WTC11 (cell line): ENCODE measurements at regions not wholly inside any gene's neighbourhood (a gene's known extent, or its start where the extent isn't known, plus 50 kb on each side); places are given as distances from the start of the nearest gene placed in this dataset.

Experiments
- MYBL2 ChIP-seq: sonication (generic); formaldehyde crosslinking; IDR thresholded peaks from 2 replicates; pipeline ENCODE4 v1.8.1; 2023; ENCODE audit warnings: mild to moderate bottlenecking, moderate library complexity, missing genetic modification reagents
- TCF7 ChIP-seq: sonication (generic); formaldehyde crosslinking; IDR thresholded peaks from 2 replicates; pipeline ENCODE4 v1.8.0; 2022; ENCODE audit warnings: mild to moderate bottlenecking, low read depth, missing genetic modification reagents, moderate library complexity
- ZNF121 ChIP-seq: sonication (generic); formaldehyde crosslinking; IDR thresholded peaks from 2 replicates; pipeline ENCODE4 v1.8.0; 2023; ENCODE audit warnings: missing genetic modification reagents
- ZNF423 ChIP-seq: fragments of 250-450 bp; sonication (Bioruptor Pico); IDR thresholded peaks from 2 replicates; pipeline ENCODE4 v2.1.2; 2022; ENCODE audit warnings: mild to moderate bottlenecking, moderate library complexity
- TF ChIP-seq, protein P1 (sequence below): fragments of 200-600 bp; IDR thresholded peaks from 2 replicates; pipeline ENCODE4 v1.8.0; 2022; ENCODE audit warnings: antibody characterized with exemption

- TF ChIP-seq, protein P1, sequence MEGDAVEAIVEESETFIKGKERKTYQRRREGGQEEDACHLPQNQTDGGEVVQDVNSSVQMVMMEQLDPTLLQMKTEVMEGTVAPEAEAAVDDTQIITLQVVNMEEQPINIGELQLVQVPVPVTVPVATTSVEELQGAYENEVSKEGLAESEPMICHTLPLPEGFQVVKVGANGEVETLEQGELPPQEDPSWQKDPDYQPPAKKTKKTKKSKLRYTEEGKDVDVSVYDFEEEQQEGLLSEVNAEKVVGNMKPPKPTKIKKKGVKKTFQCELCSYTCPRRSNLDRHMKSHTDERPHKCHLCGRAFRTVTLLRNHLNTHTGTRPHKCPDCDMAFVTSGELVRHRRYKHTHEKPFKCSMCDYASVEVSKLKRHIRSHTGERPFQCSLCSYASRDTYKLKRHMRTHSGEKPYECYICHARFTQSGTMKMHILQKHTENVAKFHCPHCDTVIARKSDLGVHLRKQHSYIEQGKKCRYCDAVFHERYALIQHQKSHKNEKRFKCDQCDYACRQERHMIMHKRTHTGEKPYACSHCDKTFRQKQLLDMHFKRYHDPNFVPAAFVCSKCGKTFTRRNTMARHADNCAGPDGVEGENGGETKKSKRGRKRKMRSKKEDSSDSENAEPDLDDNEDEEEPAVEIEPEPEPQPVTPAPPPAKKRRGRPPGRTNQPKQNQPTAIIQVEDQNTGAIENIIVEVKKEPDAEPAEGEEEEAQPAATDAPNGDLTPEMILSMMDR: no peak
- TF ChIP-seq ZNF423 (CRISPR knock-in tag) (no peak), TCF7 (CRISPR knock-in tag) (no peak), ZNF121 (CRISPR knock-in tag) (no peak), MYBL2 (CRISPR knock-in tag) (no peak)
These were observed 191.3 kb upstream of the NREP start for GRCh38 chr5:111948092-111948841.
